ENCODE measurements at regions not wholly inside any gene's neighbourhood (a gene's known extent, or its start where the extent isn't known, plus 50 kb on each side); places are given as distances from the start of the nearest gene placed in this dataset.

- Histone ChIP-seq H3K4me3 (no peak overlapping the region), H3K4me1 (no peaks in the 10 kb centered on the region), H3K27me3 (no peaks in the 10 kb centered on the region), H3K9me3 (no peaks in the 10 kb centered on the region), H3K36me3 (no peaks in the 10 kb centered on the region), H3K27ac (no peak overlapping the region)
- no peak for DNase-seq (ENCODE audit: low spot score in 2 of 2)
- TF ChIP-seq POLR2A (IDR thresholded peaks at IDR 0.05) (no peak), CTCF (IDR thresholded peaks at IDR 0.05) (no peak), EP300 (IDR thresholded peaks at IDR 0.05) (no peak), POLR2AphosphoS5 (IDR thresholded peaks at IDR 0.05) (no peak)
Measured at GRCh38 chr21:28464095-28464494, 528.6 kb downstream of the LTN1 start.

- TF ChIP-seq POLR2AphosphoS5 (IDR thresholded peaks at IDR 0.05) (no peak), POLR2A (IDR thresholded peaks at IDR 0.05) (no peak), EP300 (IDR thresholded peaks at IDR 0.05) (no peak), CTCF (IDR thresholded peaks at IDR 0.05) (no peak)
- 92% methylated on average over 2 of the region's 2 CpGs for WGBS
- no peaks in the 10 kb centered on the region for H3K9me3 ChIP-seq
- no peaks in the 10 kb centered on the region for H3K27me3 ChIP-seq
- no peak overlapping the region for H3K27ac ChIP-seq
- H3K4me3 ChIP-seq = no peak overlapping the region
- no peaks in the 10 kb centered on the region for H3K36me3 ChIP-seq
- no peaks in the 10 kb centered on the region for H3K4me1 ChIP-seq
- no peak for DNase-seq (ENCODE audit: low spot score in 2 of 2)
Measured at GRCh38 chr21:28459193-28459592, 533.5 kb downstream of the LTN1 start.

GRCh38 chr21:28458446-28458845 is 534.2 kb downstream of the LTN1 start:
- Histone ChIP-seq H3K9me3 (no peaks in the 10 kb centered on the region), H3K4me1 (no peaks in the 10 kb centered on the region), H3K27ac (no peak overlapping the region), H3K36me3 (no peaks in the 10 kb centered on the region), H3K4me3 (no peak overlapping the region), H3K27me3 (no peaks in the 10 kb centered on the region)
- WGBS = 100% methylated on average over 1 of the region's 1 CpG
- TF ChIP-seq CTCF (IDR thresholded peaks at IDR 0.05) (no peak), POLR2A (IDR thresholded peaks at IDR 0.05) (no peak), POLR2AphosphoS5 (IDR thresholded peaks at IDR 0.05) (no peak), EP300 (IDR thresholded peaks at IDR 0.05) (no peak)
- no peak for DNase-seq (ENCODE audit: low spot score in 2 of 2)

- H3K27me3 ChIP-seq = no peaks in the 10 kb centered on the region
- TF ChIP-seq POLR2AphosphoS5 (IDR thresholded peaks at IDR 0.05) (no peak), EP300 (IDR thresholded peaks at IDR 0.05) (no peak), POLR2A (IDR thresholded peaks at IDR 0.05) (no peak), CTCF (IDR thresholded peaks at IDR 0.05) (no peak)
- H3K4me1 ChIP-seq = no peaks in the 10 kb centered on the region
- peak overlapping the region; percentile 3 for H3K27ac ChIP-seq
- DNase-seq (ENCODE audit: low spot score in 2 of 2) = no peak
- WGBS = 60% methylated on average over 4 of the region's 4 CpGs
- no peaks in the 10 kb centered on the region for H3K9me3 ChIP-seq
- H3K36me3 ChIP-seq = no peaks in the 10 kb centered on the region
- no peak overlapping the region for H3K4me3 ChIP-seq
Measured at GRCh38 chr21:28455253-28455600, 537.5 kb downstream of the LTN1 start.

- TF ChIP-seq POLR2A (IDR thresholded peaks at IDR 0.05) (no peak), EP300 (IDR thresholded peaks at IDR 0.05) (no peak), CTCF (IDR thresholded peaks at IDR 0.05) (no peak), POLR2AphosphoS5 (IDR thresholded peaks at IDR 0.05) (no peak)
- Histone ChIP-seq H3K36me3 (no peaks in the 10 kb centered on the region), H3K27ac (peak overlapping the region; percentile 3), H3K4me1 (no peaks in the 10 kb centered on the region), H3K9me3 (no peaks in the 10 kb centered on the region), H3K27me3 (no peaks in the 10 kb centered on the region), H3K4me3 (no peak overlapping the region)
- no peak for DNase-seq (ENCODE audit: low spot score in 2 of 2)
- WGBS = 76% methylated on average over 2 of the region's 2 CpGs
Measured at GRCh38 chr21:28454564-28455252, 538.0 kb downstream of the LTN1 start.

All from suprapubic skin (tissue), 4 donors.